ENCODE measurements at regions not wholly inside any gene's neighbourhood (a gene's known extent, or its start where the extent isn't known, plus 50 kb on each side); places are given as distances from the start of the nearest gene placed in this dataset.

- Histone ChIP-seq H3K9me3 (ENCODE audit: low read depth, low read length) (no peaks in the 10 kb centered on the region), H3K27me3 (ENCODE audit: insufficient read depth, low read length) (no peaks in the 10 kb centered on the region), H3K4me1 (ENCODE audit: insufficient read depth, low read length) (no peaks in the 10 kb centered on the region), H3K4me3 (ENCODE audit: low read length) (no peak overlapping the region)
These were observed 633.5 kb downstream of the RFPL4B start for GRCh38 chr6:112980676-112981075.

- Histone ChIP-seq H3K9me3 (ENCODE audit: low read depth, low read length) (no peaks in the 10 kb centered on the region), H3K4me1 (ENCODE audit: insufficient read depth, low read length) (no peaks in the 10 kb centered on the region), H3K27me3 (ENCODE audit: insufficient read depth, low read length) (no peaks in the 10 kb centered on the region), H3K4me3 (ENCODE audit: low read length) (no peak overlapping the region)
These were observed 636.7 kb downstream of the RFPL4B start for GRCh38 chr6:112983713-112984261.

GRCh38 chr6:112984899-112985298 lies 637.8 kb downstream of the RFPL4B start:
- no peaks in the 10 kb centered on the region for H3K27me3 ChIP-seq (ENCODE audit: insufficient read depth, low read length)
- no peaks in the 10 kb centered on the region for H3K9me3 ChIP-seq (ENCODE audit: low read depth, low read length)
- no peak overlapping the region for H3K4me3 ChIP-seq (ENCODE audit: low read length)
- no peaks in the 10 kb centered on the region for H3K4me1 ChIP-seq (ENCODE audit: insufficient read depth, low read length)

GRCh38 chr6:112986321-112986720 lies 639.2 kb downstream of the RFPL4B start:
- H3K4me1 ChIP-seq (ENCODE audit: insufficient read depth, low read length): no peaks in the 10 kb centered on the region
- H3K27me3 ChIP-seq (ENCODE audit: insufficient read depth, low read length): no peaks in the 10 kb centered on the region
- H3K9me3 ChIP-seq (ENCODE audit: low read depth, low read length): no peaks in the 10 kb centered on the region
- H3K4me3 ChIP-seq (ENCODE audit: low read length): no peak overlapping the region

GRCh38 chr6:112988748-112989147 lies 641.6 kb downstream of the RFPL4B start:
- H3K4me3 ChIP-seq (ENCODE audit: low read length): no peak overlapping the region
- no peaks in the 10 kb centered on the region for H3K4me1 ChIP-seq (ENCODE audit: insufficient read depth, low read length)
- H3K27me3 ChIP-seq (ENCODE audit: insufficient read depth, low read length): no peaks in the 10 kb centered on the region
- H3K9me3 ChIP-seq (ENCODE audit: low read depth, low read length): no peaks in the 10 kb centered on the region

- H3K4me1 ChIP-seq (ENCODE audit: insufficient read depth, low read length): no peaks in the 10 kb centered on the region
- no peaks in the 10 kb centered on the region for H3K27me3 ChIP-seq (ENCODE audit: insufficient read depth, low read length)
- H3K4me3 ChIP-seq (ENCODE audit: low read length): no peak overlapping the region
- no peaks in the 10 kb centered on the region for H3K9me3 ChIP-seq (ENCODE audit: low read depth, low read length)
These were observed 643.8 kb downstream of the RFPL4B start for GRCh38 chr6:112990971-112991370.

GRCh38 chr6:112991912-112992311 lies 644.8 kb downstream of the RFPL4B start:
- Histone ChIP-seq H3K9me3 (ENCODE audit: low read depth, low read length) (no peaks in the 10 kb centered on the region), H3K4me1 (ENCODE audit: insufficient read depth, low read length) (no peaks in the 10 kb centered on the region), H3K27me3 (ENCODE audit: insufficient read depth, low read length) (no peaks in the 10 kb centered on the region), H3K4me3 (ENCODE audit: low read length) (no peak overlapping the region)

GRCh38 chr6:112997421-112998085 lies 650.4 kb downstream of the RFPL4B start:
- Histone ChIP-seq H3K4me3 (ENCODE audit: low read length) (no peak overlapping the region), H3K9me3 (ENCODE audit: low read depth, low read length) (no peaks in the 10 kb centered on the region), H3K4me1 (ENCODE audit: insufficient read depth, low read length) (no peaks in the 10 kb centered on the region), H3K27me3 (ENCODE audit: insufficient read depth, low read length) (no peaks in the 10 kb centered on the region)

GRCh38 chr6:113004054-113004453 lies 656.9 kb downstream of the RFPL4B start:
- Histone ChIP-seq H3K27me3 (ENCODE audit: insufficient read depth, low read length) (no peaks in the 10 kb centered on the region), H3K9me3 (ENCODE audit: low read depth, low read length) (no peaks in the 10 kb centered on the region), H3K4me1 (ENCODE audit: insufficient read depth, low read length) (no peaks in the 10 kb centered on the region), H3K4me3 (ENCODE audit: low read length) (no peak overlapping the region)

GRCh38 chr6:113004470-113005270 lies 657.5 kb downstream of the RFPL4B start:
- Histone ChIP-seq H3K4me3 (ENCODE audit: low read length) (no peak overlapping the region), H3K9me3 (ENCODE audit: low read depth, low read length) (no peaks in the 10 kb centered on the region), H3K4me1 (ENCODE audit: insufficient read depth, low read length) (no peaks in the 10 kb centered on the region), H3K27me3 (ENCODE audit: insufficient read depth, low read length) (no peaks in the 10 kb centered on the region)

- Histone ChIP-seq H3K4me3 (ENCODE audit: low read length) (no peak overlapping the region), H3K27me3 (ENCODE audit: insufficient read depth, low read length) (no peaks in the 10 kb centered on the region), H3K9me3 (ENCODE audit: low read depth, low read length) (no peaks in the 10 kb centered on the region), H3K4me1 (ENCODE audit: insufficient read depth, low read length) (no peaks in the 10 kb centered on the region)
These were observed 659.4 kb downstream of the RFPL4B start for GRCh38 chr6:113006494-113006893.

- no peaks in the 10 kb centered on the region for H3K4me1 ChIP-seq (ENCODE audit: insufficient read depth, low read length)
- no peak overlapping the region for H3K4me3 ChIP-seq (ENCODE audit: low read length)
- H3K27me3 ChIP-seq (ENCODE audit: insufficient read depth, low read length): no peaks in the 10 kb centered on the region
- no peaks in the 10 kb centered on the region for H3K9me3 ChIP-seq (ENCODE audit: low read depth, low read length)
These were observed 662.6 kb downstream of the RFPL4B start for GRCh38 chr6:113009682-113010081.

GRCh38 chr6:113010196-113010989 lies 663.3 kb downstream of the RFPL4B start:
- no peak overlapping the region for H3K4me3 ChIP-seq (ENCODE audit: low read length)
- no peaks in the 10 kb centered on the region for H3K27me3 ChIP-seq (ENCODE audit: insufficient read depth, low read length)
- no peaks in the 10 kb centered on the region for H3K4me1 ChIP-seq (ENCODE audit: insufficient read depth, low read length)
- H3K9me3 ChIP-seq (ENCODE audit: low read depth, low read length): no peaks in the 10 kb centered on the region

GRCh38 chr6:113011389-113011788 lies 664.3 kb downstream of the RFPL4B start:
- H3K4me1 ChIP-seq (ENCODE audit: insufficient read depth, low read length): no peaks in the 10 kb centered on the region
- H3K27me3 ChIP-seq (ENCODE audit: insufficient read depth, low read length): no peaks in the 10 kb centered on the region
- H3K9me3 ChIP-seq (ENCODE audit: low read depth, low read length): no peaks in the 10 kb centered on the region
- no peak overlapping the region for H3K4me3 ChIP-seq (ENCODE audit: low read length)

- H3K27me3 ChIP-seq (ENCODE audit: insufficient read depth, low read length): no peaks in the 10 kb centered on the region
- no peaks in the 10 kb centered on the region for H3K4me1 ChIP-seq (ENCODE audit: insufficient read depth, low read length)
- H3K9me3 ChIP-seq (ENCODE audit: low read depth, low read length): no peaks in the 10 kb centered on the region
These were observed 664.7 kb downstream of the RFPL4B start for GRCh38 chr6:113011801-113012200.

More at GRCh38 chr6:113011801-113012200, 664.7 kb downstream of the RFPL4B start:
- H3K4me3 ChIP-seq (ENCODE audit: low read length): no peak overlapping the region
